Ascending aorta (tissue), 2 donors: ENCODE measurements at regions not wholly inside any gene's neighbourhood (a gene's known extent, or its start where the extent isn't known, plus 50 kb on each side); places are given as distances from the start of the nearest gene placed in this dataset.

ENCODE experiments used
- DNase-seq, 2 donors: peaks; one replicate each; pipeline ENCODE4 v3.0.0-alpha.2; 2019; ENCODE audit warnings: low spot score in 2 of 2
- H3K27ac ChIP-seq, 2 donors: fragments of 200-600 bp; sonication (generic); one replicate each; pipeline ENCODE4 v1.5.1; 2016 to 2017; ENCODE audit warnings: mild to moderate bottlenecking in 1 of 2
- H3K27me3 ChIP-seq: fragments of 200-600 bp; sonication (generic); one replicate; pipeline ENCODE4 v1.5.1; 2017
- H3K36me3 ChIP-seq, 2 donors: fragments of 200-600 bp; sonication (generic); one replicate each; pipeline ENCODE4 v1.5.1; 2016
- H3K4me1 ChIP-seq, 2 donors: fragments of 200-600 bp; sonication (generic); one replicate each; pipeline ENCODE4 v1.5.1; 2016 to 2017; ENCODE audit warnings: mild to moderate bottlenecking in 1 of 2
- H3K4me3 ChIP-seq, 2 donors: fragments of 200-600 bp; sonication (generic); one replicate each; pipeline ENCODE4 v1.5.1; 2016 to 2017; ENCODE audit warnings: mild to moderate bottlenecking in 1 of 2
- H3K9me3 ChIP-seq, 2 donors: fragments of 200-600 bp; sonication (generic); one replicate each; pipeline ENCODE4 v1.5.1; 2016
- CTCF ChIP-seq, 3 experiments: fragments of 200-600 bp in 2 of 3; fragments of 450-650 bp in 1 of 3; sonication (generic) in 2 of 3; IDR thresholded peaks; one replicate each; pipeline ENCODE4 v1.5.1; 2016 to 2019; ENCODE audit warnings: antibody characterized with exemption in 3 of 3, mild to moderate bottlenecking in 1 of 3, moderate library complexity in 1 of 3
- intact Hi-C: fragments of 100-400 bp; cut with DNase I; formaldehyde crosslinking; loops from one replicate; pipeline ENCODE4 v1.15.1; 2023

GRCh38 chr22:34696557-34696956 is 369.4 kb upstream of the ISX start:
- Histone ChIP-seq H3K36me3 (no peaks in the 10 kb centered on the region), H3K27ac (no peak overlapping the region), H3K4me3 (no peak overlapping the region), H3K4me1 (no peaks in the 10 kb centered on the region), H3K9me3 (no peaks in the 10 kb centered on the region), H3K27me3 (no peaks in the 10 kb centered on the region)
- intact Hi-C loops = no loop called here
- TF ChIP-seq CTCF (IDR thresholded peaks at IDR 0.05) = no peak
- no peak for DNase-seq

DNA sequence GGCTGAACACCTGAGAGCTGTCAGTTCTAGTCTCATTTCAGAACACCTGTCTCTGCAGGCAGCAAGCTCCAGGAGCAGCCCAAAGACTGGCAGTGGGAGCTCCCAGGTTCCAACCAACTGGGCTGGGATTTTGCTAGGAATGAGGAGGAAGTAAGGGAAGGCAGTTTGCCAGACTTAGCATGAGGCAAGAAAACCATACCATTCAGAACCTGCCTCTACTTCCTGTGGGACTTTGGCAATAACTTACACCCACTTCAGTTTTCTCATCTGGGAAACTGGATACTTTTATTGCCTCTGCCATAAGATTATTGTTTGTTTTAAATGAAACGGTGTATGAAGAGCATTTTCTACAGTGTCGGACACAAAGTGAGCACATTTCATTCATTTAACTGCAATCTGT is 363.7 kb upstream of the ISX start:
- no peak for TF ChIP-seq CTCF (IDR thresholded peaks at IDR 0.05)
- DNase-seq = no peak
- no peaks in the 10 kb centered on the region for H3K27me3 ChIP-seq
- H3K36me3 ChIP-seq = no peaks in the 10 kb centered on the region
- H3K4me1 ChIP-seq = no peaks in the 10 kb centered on the region
- H3K4me3 ChIP-seq = no peak overlapping the region
- intact Hi-C loops = no loop called here
- H3K9me3 ChIP-seq = no peaks in the 10 kb centered on the region
- no peak overlapping the region for H3K27ac ChIP-seq

GRCh38 chr22:34709641-34710040 is 356.3 kb upstream of the ISX start:
- H3K4me1 ChIP-seq = no peaks in the 10 kb centered on the region
- no peak overlapping the region for H3K27ac ChIP-seq
- intact Hi-C loops = no loop called here
- H3K27me3 ChIP-seq = no peaks in the 10 kb centered on the region
- DNase-seq = no peak
- no peak overlapping the region for H3K4me3 ChIP-seq
- H3K9me3 ChIP-seq = no peaks in the 10 kb centered on the region
- H3K36me3 ChIP-seq = no peaks in the 10 kb centered on the region
- no peak for TF ChIP-seq CTCF (IDR thresholded peaks at IDR 0.05)

GRCh38 chr22:34722901-34723300 is 343.1 kb upstream of the ISX start:
- Histone ChIP-seq H3K9me3 (peaks cover 0 to 18% of the 10 kb centered on the region in 2 donors), H3K27me3 (no peaks in the 10 kb centered on the region), H3K36me3 (no peaks in the 10 kb centered on the region), H3K27ac (no peak overlapping the region), H3K4me1 (no peaks in the 10 kb centered on the region), H3K4me3 (no peak overlapping the region)
- TF ChIP-seq CTCF (IDR thresholded peaks at IDR 0.05) = no peak
- intact Hi-C loops = no loop called here
- DNase-seq = no peak

GRCh38 chr22:34736081-34736480 is 329.9 kb upstream of the ISX start:
- no peak for TF ChIP-seq CTCF (IDR thresholded peaks at IDR 0.05)
- H3K27me3 ChIP-seq = no peaks in the 10 kb centered on the region
- H3K4me1 ChIP-seq = no peaks in the 10 kb centered on the region
- intact Hi-C loops = no loop called here
- DNase-seq = no peak
- H3K27ac ChIP-seq = no peak overlapping the region
- H3K36me3 ChIP-seq = no peaks in the 10 kb centered on the region
- H3K4me3 ChIP-seq = no peak overlapping the region
- H3K9me3 ChIP-seq = no peaks in the 10 kb centered on the region

DNA sequence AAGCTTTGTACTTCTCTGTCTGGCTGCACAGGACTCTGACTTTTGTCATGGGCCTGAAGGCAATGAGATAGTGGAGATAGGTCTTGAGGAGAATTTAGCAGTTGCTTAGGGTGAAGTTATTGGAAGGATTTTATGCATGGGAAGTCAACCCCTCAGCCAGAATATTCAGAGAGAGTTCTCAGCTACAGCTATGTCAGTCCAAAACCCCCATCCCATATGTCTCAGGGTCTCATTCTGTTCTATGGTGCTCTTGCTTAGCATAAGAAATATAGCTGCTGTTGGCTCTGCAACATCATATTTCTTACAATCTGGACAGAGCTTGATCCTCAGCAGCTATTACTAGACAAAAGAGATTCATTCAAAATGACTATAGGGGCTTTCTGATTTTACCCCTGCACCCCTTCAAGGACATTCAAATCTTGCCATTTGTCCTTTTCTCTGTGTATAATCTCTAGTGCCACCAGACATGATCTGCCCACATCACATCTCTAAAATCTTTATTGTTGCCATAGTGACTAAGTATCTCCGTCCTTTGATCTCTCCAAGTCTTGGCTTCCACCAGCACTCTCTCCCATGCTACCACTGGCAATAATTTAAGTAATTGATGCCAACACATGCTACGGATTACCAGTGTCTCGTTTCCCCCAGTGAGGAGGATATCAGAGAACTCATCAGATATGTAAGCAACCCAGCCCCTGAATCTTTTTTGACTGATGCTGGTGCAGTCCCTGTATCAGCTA is 327.1 kb upstream of the ISX start:
- intact Hi-C loops = no loop called here
- H3K9me3 ChIP-seq = no peaks in the 10 kb centered on the region
- H3K27ac ChIP-seq = no peak overlapping the region
- no peaks in the 10 kb centered on the region for H3K36me3 ChIP-seq
- no peak for DNase-seq
- H3K4me3 ChIP-seq = no peak overlapping the region
- H3K27me3 ChIP-seq = no peaks in the 10 kb centered on the region
- H3K4me1 ChIP-seq = no peaks in the 10 kb centered on the region
- no peak for TF ChIP-seq CTCF (IDR thresholded peaks at IDR 0.05)
